ENCODE measurements at regions not wholly inside any gene's neighbourhood (a gene's known extent, or its start where the extent isn't known, plus 50 kb on each side); places are given as distances from the start of the nearest gene placed in this dataset.

DNA sequence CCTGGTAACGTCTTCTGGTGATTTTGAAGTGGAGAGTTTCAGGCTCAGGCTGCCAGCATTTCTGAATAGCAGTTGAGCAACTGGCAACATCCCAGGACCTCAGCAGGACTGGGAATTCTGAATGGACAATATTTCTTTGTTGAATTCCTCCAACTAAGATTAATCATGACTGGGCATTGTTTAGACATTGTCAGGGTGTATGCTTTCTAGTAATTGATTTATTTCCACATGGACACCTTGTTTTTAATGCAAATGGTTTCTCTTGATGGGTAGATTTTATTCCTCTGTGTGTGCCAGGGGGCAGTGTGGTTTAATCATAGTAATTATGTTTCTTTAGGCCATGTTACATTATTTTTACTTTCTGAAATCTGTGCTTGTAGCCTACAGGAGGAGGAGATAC is 1004.7 kb upstream of the LCORL start:
- no peaks in the 10 kb centered on the region for H3K27me3 ChIP-seq (ENCODE audit: insufficient read depth, low read depth)
- H3K36me3 ChIP-seq (ENCODE audit: low read depth) = no peaks in the 10 kb centered on the region
- no peak for TF ChIP-seq EZH2 (IDR thresholded peaks at IDR 0.05; ENCODE audit: low read depth)
- TF ChIP-seq, protein P1, sequence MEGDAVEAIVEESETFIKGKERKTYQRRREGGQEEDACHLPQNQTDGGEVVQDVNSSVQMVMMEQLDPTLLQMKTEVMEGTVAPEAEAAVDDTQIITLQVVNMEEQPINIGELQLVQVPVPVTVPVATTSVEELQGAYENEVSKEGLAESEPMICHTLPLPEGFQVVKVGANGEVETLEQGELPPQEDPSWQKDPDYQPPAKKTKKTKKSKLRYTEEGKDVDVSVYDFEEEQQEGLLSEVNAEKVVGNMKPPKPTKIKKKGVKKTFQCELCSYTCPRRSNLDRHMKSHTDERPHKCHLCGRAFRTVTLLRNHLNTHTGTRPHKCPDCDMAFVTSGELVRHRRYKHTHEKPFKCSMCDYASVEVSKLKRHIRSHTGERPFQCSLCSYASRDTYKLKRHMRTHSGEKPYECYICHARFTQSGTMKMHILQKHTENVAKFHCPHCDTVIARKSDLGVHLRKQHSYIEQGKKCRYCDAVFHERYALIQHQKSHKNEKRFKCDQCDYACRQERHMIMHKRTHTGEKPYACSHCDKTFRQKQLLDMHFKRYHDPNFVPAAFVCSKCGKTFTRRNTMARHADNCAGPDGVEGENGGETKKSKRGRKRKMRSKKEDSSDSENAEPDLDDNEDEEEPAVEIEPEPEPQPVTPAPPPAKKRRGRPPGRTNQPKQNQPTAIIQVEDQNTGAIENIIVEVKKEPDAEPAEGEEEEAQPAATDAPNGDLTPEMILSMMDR (conservative IDR thresholded peaks at IDR 0.05) = no peak
- no peak overlapping the region for H3K27ac ChIP-seq
- no TSS peak for BruUV-seq (replicated peaks)
- H3K9me2 ChIP-seq (ENCODE audit: insufficient read depth) = no peaks in the 10 kb centered on the region; the same call in 1 of the 2 replicates
- H3K4me3 ChIP-seq = no peak overlapping the region
- no peaks in the 10 kb centered on the region for H3K79me2 ChIP-seq (ENCODE audit: low read depth)
- no peak overlapping the region for H3K4me2 ChIP-seq
- ChIA-PET CTCF (no interaction called here), POLR2A (ENCODE audit: unreplicated experiment) (no interaction called here)
- H3K4me1 ChIP-seq (replicated peaks; ENCODE audit: insufficient read depth) = no peaks in the 10 kb centered on the region
- H4K20me1 ChIP-seq (ENCODE audit: insufficient read depth) = no peaks in the 10 kb centered on the region
- no peak overlapping the region for H2AFZ ChIP-seq
- H3K9me3 ChIP-seq (ENCODE audit: insufficient read depth, low read depth) = no peaks in the 10 kb centered on the region
- no peaks in the 10 kb centered on the region for H3F3A ChIP-seq (ENCODE audit: insufficient read depth, low read depth)
- intact Hi-C loops (cut with micrococcal nuclease; ENCODE audit: unreplicated experiment) = no loop called here
- no peak for DNase-seq

DNA sequence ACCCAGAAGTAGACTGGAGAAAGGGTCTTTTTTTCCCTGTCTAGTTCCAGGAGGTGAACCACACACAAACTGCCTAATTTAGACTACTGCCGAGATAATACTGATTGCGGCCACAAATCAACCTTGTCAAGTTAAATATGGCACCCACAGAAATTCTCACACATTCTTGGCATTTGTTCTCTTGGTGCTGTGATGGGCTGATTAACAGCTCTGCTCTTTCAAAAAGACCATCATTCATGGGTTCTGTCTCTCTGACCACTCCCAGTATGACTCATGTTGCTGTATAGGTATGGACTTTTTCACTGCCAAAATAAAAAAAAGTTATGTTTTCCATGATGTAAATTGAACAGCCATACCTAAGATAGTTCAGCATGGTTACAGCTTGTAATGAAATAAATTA is 1003.5 kb upstream of the LCORL start:
- Histone ChIP-seq H4K20me1 (ENCODE audit: insufficient read depth) (no peaks in the 10 kb centered on the region), H3K9me3 (ENCODE audit: insufficient read depth, low read depth) (no peaks in the 10 kb centered on the region), H3F3A (ENCODE audit: insufficient read depth, low read depth) (no peaks in the 10 kb centered on the region), H3K4me2 (no peak overlapping the region), H3K79me2 (ENCODE audit: low read depth) (no peaks in the 10 kb centered on the region), H3K9me2 (ENCODE audit: insufficient read depth) (no peaks in the 10 kb centered on the region; the same call in 1 of the 2 replicates), H3K36me3 (ENCODE audit: low read depth) (no peaks in the 10 kb centered on the region), H3K27ac (no peak overlapping the region), H3K4me1 (replicated peaks; ENCODE audit: insufficient read depth) (no peaks in the 10 kb centered on the region), H2AFZ (no peak overlapping the region), H3K4me3 (no peak overlapping the region), H3K27me3 (ENCODE audit: insufficient read depth, low read depth) (no peaks in the 10 kb centered on the region)
- ChIA-PET CTCF (no interaction called here), POLR2A (ENCODE audit: unreplicated experiment) (interaction anchor here (0.5 kb wide), 1 partner anchor 934 kb away, joined by 3 read pairs; no protein-coding TSS in a partner anchor)
- intact Hi-C loops (cut with micrococcal nuclease; ENCODE audit: unreplicated experiment) = no loop called here
- no TSS peak for BruUV-seq (replicated peaks)
- TF ChIP-seq EZH2 (IDR thresholded peaks at IDR 0.05; ENCODE audit: low read depth) = no peak
- TF ChIP-seq, protein P1 (conservative IDR thresholded peaks at IDR 0.05) = no peak
- DNase-seq = no peak

DNA sequence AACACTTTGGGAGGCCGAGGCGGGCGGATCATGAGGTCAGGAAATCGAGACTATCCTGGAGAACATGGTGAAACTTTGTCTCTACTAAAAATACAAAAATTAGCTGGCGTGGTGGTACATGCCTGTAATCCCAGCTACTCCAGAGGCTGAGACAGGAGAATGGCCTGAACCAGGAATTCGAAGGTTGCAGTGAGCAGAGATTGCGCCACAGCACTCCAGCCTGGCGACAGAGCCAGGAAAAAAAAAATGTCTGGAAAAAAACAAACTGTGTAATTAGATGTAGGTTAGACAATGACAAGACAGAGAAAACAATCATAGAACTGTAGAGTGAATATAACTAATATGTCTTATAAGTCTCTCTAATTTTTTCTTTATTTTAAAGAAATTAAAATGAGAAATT is 1002.5 kb upstream of the LCORL start:
- Histone ChIP-seq H3K27ac (no peak overlapping the region), H3K4me3 (no peak overlapping the region), H3K4me2 (no peak overlapping the region), H2AFZ (no peak overlapping the region), H3F3A (ENCODE audit: insufficient read depth, low read depth) (no peaks in the 10 kb centered on the region), H4K20me1 (ENCODE audit: insufficient read depth) (no peaks in the 10 kb centered on the region), H3K79me2 (ENCODE audit: low read depth) (no peaks in the 10 kb centered on the region), H3K9me2 (ENCODE audit: insufficient read depth) (no peaks in the 10 kb centered on the region; the same call in 1 of the 2 replicates), H3K27me3 (ENCODE audit: insufficient read depth, low read depth) (no peaks in the 10 kb centered on the region), H3K36me3 (ENCODE audit: low read depth) (no peaks in the 10 kb centered on the region), H3K9me3 (ENCODE audit: insufficient read depth, low read depth) (no peaks in the 10 kb centered on the region), H3K4me1 (replicated peaks; ENCODE audit: insufficient read depth) (no peaks in the 10 kb centered on the region)
- DNase-seq = no peak
- POLR2A ChIA-PET (ENCODE audit: unreplicated experiment) = no interaction called here
- intact Hi-C loops (cut with micrococcal nuclease; ENCODE audit: unreplicated experiment) = no loop called here
- no TSS peak for BruUV-seq (replicated peaks)
- TF ChIP-seq, protein P1 (conservative IDR thresholded peaks at IDR 0.05) = no peak
- no peak for TF ChIP-seq EZH2 (IDR thresholded peaks at IDR 0.05; ENCODE audit: low read depth)
- CTCF ChIA-PET = no interaction called here

Data from PC-9 (cell line).